Hepatocyte (in vitro differentiated cells): ENCODE measurements at regions not wholly inside any gene's neighbourhood (a gene's known extent, or its start where the extent isn't known, plus 50 kb on each side); places are given as distances from the start of the nearest gene placed in this dataset.
A peak's percentile ranks its signal among the peaks of the same experiment; 100 is the strongest.

ENCODE experiments used
- DNase-seq: peaks from one replicate; pipeline ENCODE4 v3.0.0-alpha.2; 2016; ENCODE audit warnings: low spot score
- H2AFZ ChIP-seq: fragments of 200-600 bp; sonication (generic); 2 replicates; pipeline ENCODE4 v1.6.0; 2016; ENCODE audit warnings: antibody characterized with exemption, mild to moderate bottlenecking
- H3K27ac ChIP-seq: fragments of 200-600 bp; sonication (generic); 2 replicates; pipeline ENCODE4 v1.5.1; 2016; ENCODE audit warnings: mild to moderate bottlenecking
- H3K27me3 ChIP-seq: fragments of 200-600 bp; sonication (generic); 2 replicates; pipeline ENCODE4 v1.6.1; 2016
- H3K36me3 ChIP-seq: fragments of 200-600 bp; sonication (generic); replicated peaks from 2 replicates; pipeline ENCODE4 v1.5.1; 2016; ENCODE audit warnings: low read depth; ENCODE audit not compliant: insufficient read depth
- H3K4me1 ChIP-seq: fragments of 200-600 bp; sonication (generic); 2 replicates; pipeline ENCODE4 v1.5.1; 2016; ENCODE audit warnings: mild to moderate bottlenecking, moderate library complexity; ENCODE audit not compliant: insufficient read depth
- H3K4me2 ChIP-seq: fragments of 200-600 bp; sonication (generic); 2 replicates; pipeline ENCODE4 v1.6.0; 2016
- H3K4me3 ChIP-seq: fragments of 200-600 bp; sonication (generic); 2 replicates; pipeline ENCODE4 v1.5.1; 2016; ENCODE audit warnings: mild to moderate bottlenecking
- H3K79me2 ChIP-seq: fragments of 200-600 bp; sonication (generic); 2 replicates; pipeline ENCODE4 v1.6.0; 2017; ENCODE audit warnings: mild to moderate bottlenecking
- H3K9me2 ChIP-seq: fragments of 200-600 bp; sonication (generic); replicated peaks from 2 replicates; pipeline ENCODE4 v1.6.0; 2017; ENCODE audit warnings: mild to moderate bottlenecking; ENCODE audit not compliant: insufficient read depth
- H3K9me3 ChIP-seq: fragments of 200-600 bp; sonication (generic); 2 replicates; pipeline ENCODE4 v1.5.1; 2016; ENCODE audit warnings: low read depth, mild to moderate bottlenecking
- H4K20me1 ChIP-seq: fragments of 200-600 bp; sonication (generic); 2 replicates; pipeline ENCODE4 v1.6.0; 2016; ENCODE audit warnings: mild to moderate bottlenecking; ENCODE audit not compliant: insufficient read depth, poor library complexity, severe bottlenecking
- EZH2 ChIP-seq: fragments of 200-600 bp; sonication (generic); IDR thresholded peaks from 2 replicates; pipeline ENCODE4 v1.6.1; 2016; ENCODE audit warnings: antibody characterized with exemption, mild to moderate bottlenecking, borderline replicate concordance
- EZH2phosphoT487 ChIP-seq: fragments of 200-600 bp; sonication (generic); IDR thresholded peaks from one replicate; pipeline ENCODE4 v1.6.1; 2018; ENCODE audit warnings: antibody characterized with exemption, mild to moderate bottlenecking, low read depth, moderate library complexity; ENCODE audit not compliant: unreplicated experiment, severe bottlenecking
- WGBS: methylation state at CpG from one replicate; pipeline ENCODE4 v1.1.6; 2016; ENCODE audit warnings: low lambda C conversion rate; ENCODE audit errors: missing lambda C conversion rate; 5-methylcytosine and 5-hydroxymethylcytosine counted together
- TF ChIP-seq, protein P1 (sequence below): fragments of 200-600 bp; sonication (generic); IDR thresholded peaks from 2 replicates; pipeline ENCODE4 v1.5.1; 2016; ENCODE audit warnings: antibody characterized with exemption, mild to moderate bottlenecking; ENCODE audit not compliant: poor library complexity

- Histone ChIP-seq H3K4me3 (no peak overlapping the region), H3K36me3 (no peaks in the 10 kb centered on the region), H2AFZ (no peak overlapping the region), H3K79me2 (no peaks in the 10 kb centered on the region), H4K20me1 (no peaks in the 10 kb centered on the region), H3K27ac (no peak overlapping the region), H3K4me1 (peaks cover 31% of the 10 kb centered on the region), H3K9me3 (no peaks in the 10 kb centered on the region), H3K4me2 (no peak overlapping the region), H3K9me2 (no peaks in the 10 kb centered on the region), H3K27me3 (no peaks in the 10 kb centered on the region)
- WGBS = 67% methylated on average over 9 of the region's 9 CpGs
- DNase-seq = peak; percentile 12
- TF ChIP-seq, protein P1, sequence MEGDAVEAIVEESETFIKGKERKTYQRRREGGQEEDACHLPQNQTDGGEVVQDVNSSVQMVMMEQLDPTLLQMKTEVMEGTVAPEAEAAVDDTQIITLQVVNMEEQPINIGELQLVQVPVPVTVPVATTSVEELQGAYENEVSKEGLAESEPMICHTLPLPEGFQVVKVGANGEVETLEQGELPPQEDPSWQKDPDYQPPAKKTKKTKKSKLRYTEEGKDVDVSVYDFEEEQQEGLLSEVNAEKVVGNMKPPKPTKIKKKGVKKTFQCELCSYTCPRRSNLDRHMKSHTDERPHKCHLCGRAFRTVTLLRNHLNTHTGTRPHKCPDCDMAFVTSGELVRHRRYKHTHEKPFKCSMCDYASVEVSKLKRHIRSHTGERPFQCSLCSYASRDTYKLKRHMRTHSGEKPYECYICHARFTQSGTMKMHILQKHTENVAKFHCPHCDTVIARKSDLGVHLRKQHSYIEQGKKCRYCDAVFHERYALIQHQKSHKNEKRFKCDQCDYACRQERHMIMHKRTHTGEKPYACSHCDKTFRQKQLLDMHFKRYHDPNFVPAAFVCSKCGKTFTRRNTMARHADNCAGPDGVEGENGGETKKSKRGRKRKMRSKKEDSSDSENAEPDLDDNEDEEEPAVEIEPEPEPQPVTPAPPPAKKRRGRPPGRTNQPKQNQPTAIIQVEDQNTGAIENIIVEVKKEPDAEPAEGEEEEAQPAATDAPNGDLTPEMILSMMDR = no peak
- no peak for TF ChIP-seq EZH2
- no peak for TF ChIP-seq EZH2phosphoT487
Measured at GRCh38 chr3:117131259-117131658, 421.7 kb downstream of the TUSC7 start.

GRCh38 chr3:117133066-117133465 is 423.5 kb downstream of the TUSC7 start:
- Histone ChIP-seq H3K4me1 (peaks cover 17% of the 10 kb centered on the region), H4K20me1 (no peaks in the 10 kb centered on the region), H3K27me3 (no peaks in the 10 kb centered on the region), H3K4me3 (no peak overlapping the region), H3K9me2 (no peaks in the 10 kb centered on the region), H3K36me3 (no peaks in the 10 kb centered on the region), H3K9me3 (no peaks in the 10 kb centered on the region), H2AFZ (no peak overlapping the region), H3K79me2 (no peaks in the 10 kb centered on the region), H3K4me2 (no peak overlapping the region), H3K27ac (no peak overlapping the region)
- TF ChIP-seq EZH2 (no peak), EZH2phosphoT487 (no peak)
- TF ChIP-seq, protein P1 = no peak
- no peak for DNase-seq
- 78% methylated on average over 1 of the region's 1 CpG for WGBS

DNA sequence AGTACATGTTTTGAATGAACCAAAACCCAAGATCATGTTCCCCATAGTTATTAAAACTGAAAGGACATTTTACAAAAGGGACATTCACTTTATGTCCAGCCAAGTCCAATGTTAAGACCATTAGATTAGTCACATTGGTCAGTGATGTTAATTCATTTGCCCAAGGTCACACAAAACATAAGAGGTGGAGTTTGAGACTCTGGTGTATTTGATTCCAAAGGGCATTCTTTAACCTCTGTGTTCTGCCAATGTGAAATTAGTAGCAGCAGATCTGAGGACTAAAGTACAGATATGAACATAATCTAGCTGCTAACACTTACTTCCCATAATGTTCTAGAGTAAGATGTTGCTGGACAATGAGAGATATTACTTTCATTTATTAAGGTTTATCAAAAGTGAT is 425.6 kb downstream of the TUSC7 start:
- no peak overlapping the region for H2AFZ ChIP-seq
- no peaks in the 10 kb centered on the region for H3K9me3 ChIP-seq
- no peak overlapping the region for H3K4me3 ChIP-seq
- no peaks in the 10 kb centered on the region for H4K20me1 ChIP-seq
- DNase-seq = no peak
- no peaks in the 10 kb centered on the region for H3K27me3 ChIP-seq
- H3K4me1 ChIP-seq = peaks cover under 1% of the 10 kb centered on the region
- TF ChIP-seq, protein P1 = no peak
- TF ChIP-seq EZH2 (no peak), EZH2phosphoT487 (no peak)
- H3K27ac ChIP-seq = no peak overlapping the region
- H3K9me2 ChIP-seq = no peaks in the 10 kb centered on the region
- H3K36me3 ChIP-seq = no peaks in the 10 kb centered on the region
- H3K79me2 ChIP-seq = no peaks in the 10 kb centered on the region
- H3K4me2 ChIP-seq = no peak overlapping the region

DNA sequence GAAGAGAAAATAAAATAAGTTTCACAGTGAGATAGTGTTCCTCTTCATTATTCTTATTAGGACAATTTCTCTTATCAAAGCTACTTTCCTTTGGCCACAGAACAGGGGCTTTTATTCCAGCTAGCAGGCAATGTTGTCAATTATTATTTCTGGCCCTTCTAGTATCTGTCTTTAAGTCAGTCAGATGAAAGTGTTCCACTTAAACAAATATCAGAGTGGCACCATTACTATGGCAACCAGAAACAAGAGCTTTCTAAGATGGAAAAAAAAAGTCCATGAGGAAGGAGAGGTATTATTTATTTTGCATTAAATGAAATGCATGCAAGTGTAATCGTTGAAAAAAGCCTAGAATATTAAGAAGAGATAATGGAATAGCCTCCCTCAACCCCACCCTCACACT is 426.4 kb downstream of the TUSC7 start:
- Histone ChIP-seq H3K4me3 (no peak overlapping the region), H3K36me3 (no peaks in the 10 kb centered on the region), H3K9me2 (no peaks in the 10 kb centered on the region), H4K20me1 (no peaks in the 10 kb centered on the region), H3K79me2 (no peaks in the 10 kb centered on the region), H3K4me2 (no peak overlapping the region), H3K9me3 (no peaks in the 10 kb centered on the region), H3K27me3 (no peaks in the 10 kb centered on the region), H3K4me1 (no peaks in the 10 kb centered on the region), H3K27ac (no peak overlapping the region), H2AFZ (no peak overlapping the region)
- DNase-seq = no peak
- TF ChIP-seq EZH2 (no peak), EZH2phosphoT487 (no peak)
- TF ChIP-seq, protein P1 = no peak
- WGBS = 68% methylated on average over 1 of the region's 1 CpG
